DMS153 treated with DMSO at 0.1 percent for 48 hours (cell line): ENCODE measurements at regions not wholly inside any gene's neighbourhood (a gene's known extent, or its start where the extent isn't known, plus 50 kb on each side); places are given as distances from the start of the nearest gene placed in this dataset.

ENCODE experiments used
- DNase-seq: peaks from one replicate; lab custom pipeline; 2025; ENCODE audit not compliant: unreplicated experiment; lab: John Stamatoyannopoulos, UW

DNA sequence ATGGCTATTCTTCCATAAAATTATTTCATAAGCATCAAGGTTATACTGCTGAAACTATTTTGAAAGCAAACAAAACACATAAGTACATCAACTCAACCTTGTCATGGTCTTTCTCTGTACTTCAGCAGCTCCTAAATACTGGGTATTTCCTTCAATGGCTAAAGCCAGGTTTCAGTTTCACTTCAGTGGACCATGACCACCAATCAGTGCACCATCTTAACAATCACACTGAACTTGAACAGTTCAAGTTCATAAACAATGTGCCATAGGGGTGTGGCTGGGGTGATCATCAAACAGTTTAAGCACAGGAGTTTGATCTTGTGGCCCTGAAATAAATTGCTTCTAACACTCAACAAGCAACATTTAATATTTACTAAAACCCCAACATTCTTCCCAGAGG is 124.1 kb upstream of the FIGN start:
- DNase-seq: no peak

- no peak for DNase-seq
Measured at GRCh38 chr2:163856941-163857340, 121.1 kb upstream of the FIGN start.

GRCh38 chr2:163852616-163853015 is 116.8 kb upstream of the FIGN start:
- no peak for DNase-seq

- no peak for DNase-seq
Measured at GRCh38 chr2:163849756-163850435, 114.1 kb upstream of the FIGN start.

DNA sequence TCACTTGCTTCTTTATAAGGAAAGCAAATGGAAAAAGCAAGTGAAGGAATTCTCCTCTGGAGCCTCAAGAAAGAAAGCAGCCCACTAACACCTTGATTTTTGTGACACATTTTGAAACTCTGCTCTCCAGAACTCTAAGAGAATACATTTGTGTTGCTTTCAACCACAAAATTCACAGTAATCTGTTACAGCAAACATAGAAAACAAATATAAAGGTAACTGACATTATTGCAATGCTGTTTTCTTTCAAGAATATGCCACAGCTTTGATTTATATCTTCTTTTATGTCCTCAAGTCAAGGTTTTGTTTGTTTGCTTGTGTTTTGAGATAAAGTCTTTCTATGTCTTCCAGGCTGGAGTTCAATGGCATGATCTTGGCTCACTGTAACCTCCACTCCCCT is 103.1 kb upstream of the FIGN start:
- no peak for DNase-seq

DNA sequence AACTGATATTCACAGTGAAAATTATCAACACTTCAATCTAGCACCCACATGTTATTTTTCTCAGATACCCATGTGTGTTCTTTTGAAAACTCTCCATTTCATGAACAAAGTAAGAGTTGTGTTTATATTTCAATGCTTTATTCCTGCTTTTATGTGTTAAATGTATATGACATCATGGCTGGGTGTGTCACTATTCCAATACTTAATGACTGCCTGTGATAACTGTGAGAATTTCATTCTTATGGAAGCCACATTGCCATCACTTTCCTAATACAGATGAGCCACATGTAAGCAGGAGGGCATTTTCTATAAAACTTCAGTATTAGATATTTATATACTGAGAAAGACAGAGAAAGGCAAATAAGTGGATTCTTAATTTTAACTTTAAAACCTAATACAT is 100.4 kb upstream of the FIGN start:
- DNase-seq: no peak

GRCh38 chr2:163834841-163835240 is 99.0 kb upstream of the FIGN start:
- DNase-seq: no peak

GRCh38 chr2:163834221-163834620 is 98.4 kb upstream of the FIGN start:
- no peak for DNase-seq

- no peak for DNase-seq
Measured at GRCh38 chr2:163828771-163829170, 93.0 kb upstream of the FIGN start.

DNA sequence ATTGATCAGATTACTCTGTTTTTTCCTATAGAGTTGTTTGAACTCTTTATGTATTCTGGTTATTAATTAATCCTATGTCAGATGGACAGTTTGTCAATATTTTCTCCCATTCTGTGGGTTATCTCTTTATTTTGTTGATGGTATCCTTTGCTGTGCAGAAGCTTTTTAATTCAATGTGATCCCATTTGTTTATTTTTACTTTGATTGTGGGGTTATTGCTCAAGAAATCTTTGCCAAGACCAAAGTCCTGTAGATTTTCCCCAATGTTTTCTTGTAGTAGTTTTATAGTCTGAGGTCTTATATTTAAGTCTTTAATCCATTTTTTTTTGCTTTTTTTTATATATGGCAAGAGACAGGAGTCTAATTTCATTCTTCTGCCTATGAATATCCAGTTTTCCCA is 86.2 kb upstream of the FIGN start:
- no peak for DNase-seq

DNA sequence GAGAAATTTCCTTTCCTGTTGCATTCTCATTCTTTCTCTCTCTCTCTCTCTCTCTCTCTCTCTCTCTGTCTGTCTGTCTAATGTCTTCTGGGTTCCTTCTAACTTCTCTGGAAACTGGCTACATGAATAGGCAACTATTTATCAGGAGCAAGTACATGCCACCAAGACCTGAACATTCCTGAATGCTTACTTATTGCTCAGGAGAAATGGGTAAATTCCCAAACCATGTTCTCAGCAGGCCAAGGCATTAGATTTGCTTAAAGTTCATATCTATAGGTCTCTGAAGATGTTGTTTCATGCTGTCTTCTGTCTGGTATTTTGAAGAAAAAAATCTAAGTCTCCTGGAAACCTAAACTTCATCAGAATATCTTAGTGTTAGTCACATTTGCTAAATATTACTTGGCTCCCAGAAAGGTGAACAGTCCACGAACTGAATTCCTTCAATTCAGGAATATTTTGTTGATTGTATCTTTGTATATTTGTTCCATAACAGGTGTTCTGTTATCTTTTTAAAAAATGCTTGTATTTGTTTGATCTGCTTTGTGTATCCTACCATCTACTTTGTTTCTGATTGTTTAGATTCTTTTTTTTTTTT is 77.2 kb upstream of the FIGN start:
- DNase-seq: no peak

- DNase-seq: no peak
Measured at GRCh38 chr2:163808406-163808805, 72.6 kb upstream of the FIGN start.

GRCh38 chr2:163802284-163802683 is 66.5 kb upstream of the FIGN start:
- DNase-seq: no peak

- no peak for DNase-seq
Measured at GRCh38 chr2:163801486-163801885, 65.7 kb upstream of the FIGN start.

DNA sequence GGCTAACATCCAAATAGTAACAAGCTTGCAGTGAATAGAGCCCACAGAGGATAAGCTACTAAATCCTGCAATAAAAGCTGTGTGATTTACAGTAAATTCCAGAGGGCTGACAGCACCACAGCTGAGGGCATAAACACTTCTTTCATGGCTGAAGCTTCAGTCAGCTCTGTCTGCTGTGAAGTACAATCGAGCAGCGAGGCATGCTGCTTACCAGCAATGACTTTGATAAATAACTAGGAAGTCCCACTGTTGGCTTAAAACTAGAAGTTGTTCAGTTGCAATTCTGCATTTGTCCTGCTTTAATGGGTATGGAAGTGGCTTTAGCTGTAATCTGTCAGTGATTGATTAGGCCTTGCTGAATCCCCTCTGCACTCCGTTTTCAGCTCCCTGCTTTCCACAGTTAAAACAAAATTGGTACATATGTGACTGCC is 65.2 kb upstream of the FIGN start:
- peak; percentile 28 for DNase-seq

- DNase-seq: no peak
Measured at GRCh38 chr2:163799807-163800206, 64.0 kb upstream of the FIGN start.

- no peak for DNase-seq
Measured at GRCh38 chr2:163794635-163795034, 58.8 kb upstream of the FIGN start.
